GM12891 (cell line): ENCODE measurements at regions not wholly inside any gene's neighbourhood (a gene's known extent, or its start where the extent isn't known, plus 50 kb on each side); places are given as distances from the start of the nearest gene placed in this dataset.
"Not testable (repeated sequence)": the region's sequence is repeated elsewhere in the genome, so short reads cannot be mapped to it uniquely, and the experiment has no call there.

Source experiments
- DNase-seq: peaks from one replicate; pipeline ENCODE4 v3.0.0; 2011; ENCODE audit warnings: low spot score; ENCODE audit not compliant: insufficient read length
- FAIRE-seq: peaks from 2 replicates; lab custom pipeline; 2011; peaks lifted over from hg19 to GRCh38; lab: Jason Lieb, UNC
- PAX5 ChIP-seq: IDR thresholded peaks from 2 replicates; pipeline ENCODE4 v1.6.1; 2011; ENCODE audit warnings: low read length, moderate library complexity, mild to moderate bottlenecking; ENCODE audit not compliant: insufficient read depth, severe bottlenecking
- POLR2A ChIP-seq: IDR thresholded peaks from 2 replicates; pipeline ENCODE4 v1.6.1; 2011; ENCODE audit warnings: low read depth, low read length, control low read depth
- POLR2AphosphoS5 ChIP-seq: IDR thresholded peaks from 2 replicates; pipeline ENCODE4 v1.6.1; 2011; ENCODE audit warnings: low read depth, low read length, control low read depth
- POU2F2 ChIP-seq: IDR thresholded peaks from 2 replicates; pipeline ENCODE4 v1.6.1; 2011; ENCODE audit warnings: low read depth, mild to moderate bottlenecking, control low read depth, low read length, moderate library complexity
- SPI1 ChIP-seq: IDR thresholded peaks from 2 replicates; pipeline ENCODE4 v1.6.1; 2011; ENCODE audit warnings: low read depth, low read length, control low read depth
- TAF1 ChIP-seq: IDR thresholded peaks from 2 replicates; pipeline ENCODE4 v1.6.1; 2011; ENCODE audit warnings: low read depth, low read length, control low read depth

GRCh38 chr20:26276554-26277210 lies 580.0 kb upstream of the ZNF337 start:
- TF ChIP-seq PAX5 (no peak), TAF1 (no peak), POLR2A (no peak), POU2F2 (no peak)
- FAIRE-seq = no peak
- DNase-seq = no peak

GRCh38 chr20:26268762-26269161 lies 572.1 kb upstream of the ZNF337 start:
- DNase-seq, FAIRE-seq: not testable (repeated sequence)

GRCh38 chr20:26260925-26261324 lies 564.3 kb upstream of the ZNF337 start:
- FAIRE-seq, DNase-seq: not testable (repeated sequence)

- DNase-seq, FAIRE-seq: not testable (repeated sequence)
These were observed 555.8 kb upstream of the ZNF337 start for GRCh38 chr20:26252311-26252975.

- not testable (repeated sequence) for FAIRE-seq, DNase-seq
These were observed 554.7 kb upstream of the ZNF337 start for GRCh38 chr20:26251376-26251775.

GRCh38 chr20:26250249-26251114 lies 553.8 kb upstream of the ZNF337 start:
- DNase-seq, FAIRE-seq: not testable (repeated sequence)

GRCh38 chr20:26243731-26244130 lies 547.1 kb upstream of the ZNF337 start:
- no peak for TF ChIP-seq PAX5
- DNase-seq (no peak), FAIRE-seq (no peak)

- FAIRE-seq, DNase-seq: not testable (repeated sequence)
These were observed 524.0 kb upstream of the ZNF337 start for GRCh38 chr20:26220609-26221008.

GRCh38 chr20:26219546-26219945 lies 522.9 kb upstream of the ZNF337 start:
- not testable (repeated sequence) for DNase-seq, FAIRE-seq

- TF ChIP-seq POU2F2 (no peak), POLR2A (no peak)
- FAIRE-seq = no peak
These were observed 521.6 kb upstream of the ZNF337 start for GRCh38 chr20:26218301-26218700.

GRCh38 chr20:26216025-26216424 lies 519.4 kb upstream of the ZNF337 start:
- FAIRE-seq (no peak), DNase-seq (no peak)
- TF ChIP-seq POLR2A = no peak
- no peak for TF ChIP-seq POLR2AphosphoS5
- no peak for TF ChIP-seq PAX5
- no peak for TF ChIP-seq TAF1
- no peak for TF ChIP-seq SPI1
- TF ChIP-seq POU2F2 = no peak

More at GRCh38 chr20:26218301-26218700, 521.6 kb upstream of the ZNF337 start:
- DNase-seq = no peak

- TF ChIP-seq PAX5 (no peak), POLR2A (no peak), POU2F2 (no peak), TAF1 (no peak), SPI1 (no peak)
- FAIRE-seq (no peak), DNase-seq (no peak)
These were observed 518.3 kb upstream of the ZNF337 start for GRCh38 chr20:26214991-26215390.
